Dedifferentiated amniotic fluid mesenchymal stem cell (primary cell): ENCODE measurements at regions not wholly inside any gene's neighbourhood (a gene's known extent, or its start where the extent isn't known, plus 50 kb on each side); places are given as distances from the start of the nearest gene placed in this dataset.

Experiments
- DNase-seq: peaks from one replicate; pipeline ENCODE4 v3.0.0-alpha.2; 2016; ENCODE audit errors: extremely low spot score

- no peak for DNase-seq
Observed at GRCh38 chr14:51473808-51474565, 177.7 kb upstream of the FRMD6 start.

GRCh38 chr14:51474854-51475253, 176.9 kb upstream of the FRMD6 start:
- no peak for DNase-seq

GRCh38 chr14:51478175-51478621, 173.5 kb upstream of the FRMD6 start:
- DNase-seq, result no peak

- no peak for DNase-seq
Observed at GRCh38 chr14:51479584-51480325, 172.0 kb upstream of the FRMD6 start.

GRCh38 chr14:51481643-51482042, 170.1 kb upstream of the FRMD6 start:
- DNase-seq, result no peak

- DNase-seq, result no peak
Observed at GRCh38 chr14:51482102-51482501, 169.6 kb upstream of the FRMD6 start.

GRCh38 chr14:51484485-51484884, 167.2 kb upstream of the FRMD6 start:
- DNase-seq, result no peak

GRCh38 chr14:51485733-51486132, 166.0 kb upstream of the FRMD6 start:
- DNase-seq, result no peak

GRCh38 chr14:51487848-51488247, 163.9 kb upstream of the FRMD6 start:
- DNase-seq, result no peak

- no peak for DNase-seq
Observed at GRCh38 chr14:51488569-51489220, 163.0 kb upstream of the FRMD6 start.

GRCh38 chr14:51490205-51490604, 161.5 kb upstream of the FRMD6 start:
- peak; percentile 44 for DNase-seq

- DNase-seq, result no peak
Observed at GRCh38 chr14:51491036-51491545, 160.6 kb upstream of the FRMD6 start.

- DNase-seq, result no peak
Observed at GRCh38 chr14:51491776-51492175, 159.9 kb upstream of the FRMD6 start.

GRCh38 chr14:51495319-51495718, 156.4 kb upstream of the FRMD6 start:
- DNase-seq, result no peak

- DNase-seq, result no peak
Observed at GRCh38 chr14:51498411-51499227, 153.1 kb upstream of the FRMD6 start.

GRCh38 chr14:51500776-51501175, 150.9 kb upstream of the FRMD6 start:
- DNase-seq, result no peak

GRCh38 chr14:51501746-51502145, 150.0 kb upstream of the FRMD6 start:
- no peak for DNase-seq

GRCh38 chr14:51504669-51505068, 147.0 kb upstream of the FRMD6 start:
- DNase-seq, result no peak

GRCh38 chr14:51507511-51507905, 144.2 kb upstream of the FRMD6 start:
- DNase-seq, result no peak

- peak; percentile 70 for DNase-seq
Observed at GRCh38 chr14:51507906-51508511, 143.7 kb upstream of the FRMD6 start.

- no peak for DNase-seq
Observed at GRCh38 chr14:51511265-51511664, 140.4 kb upstream of the FRMD6 start.
